HepG2 (cell line): ENCODE measurements at regions not wholly inside any gene's neighbourhood (a gene's known extent, or its start where the extent isn't known, plus 50 kb on each side); places are given as distances from the start of the nearest gene placed in this dataset.
A peak's percentile ranks its signal among the peaks of the same experiment; 100 is the strongest.

ENCODE experiments used
- ATAC-seq: fragments of 200-7000 bp; cut with Tn5 transposase; 3 replicates; pipeline ENCODE4 v1.9.1; 2020; ENCODE audit warnings: mild to moderate bottlenecking, moderate library complexity
- BruUV-seq: library from RNA; stranded (reverse); fragments of 400-500 nt; replicated peaks from 2 replicates; lab custom pipeline; 2021; lab: Mats Ljungman, UMichigan
- CTCF ChIA-PET: fragments of 300-600 bp; formaldehyde crosslinking; extraction: SDS; loops from one replicate; lab custom pipeline; 2021; ENCODE audit warnings: low total read pairs, inconsistent platforms, low intra/inter-chr PET ratio; lab: Yijun Ruan, JAX
- POLR2A ChIA-PET: fragments of 350-600 bp; sonication (Branson Sonifier 250); formaldehyde crosslinking; loops from one replicate; lab custom pipeline; 2020; ENCODE audit warnings: antibody characterized with exemption, inconsistent platforms; lab: Yijun Ruan, JAX
- DNase-seq: peaks from one replicate; pipeline ENCODE4 v3.0.0-alpha.2; 2015; ENCODE audit warnings: low spot score
- FAIRE-seq: peaks from 3 replicates; lab custom pipeline; 2011; peaks lifted over from hg19 to GRCh38; lab: Jason Lieb, UNC
- H2AFZ ChIP-seq: one replicate; pipeline ENCODE4 v1.6.1; 2011; ENCODE audit warnings: low read length, inconsistent platforms
- H3K27ac ChIP-seq: fragments of 300-600 bp; 3 replicates; pipeline ENCODE4 v1.8.0; 2011; ENCODE audit warnings: mixed run types, mild to moderate bottlenecking, mixed read lengths, low read length, inconsistent platforms; ENCODE audit not compliant: insufficient read depth; ENCODE audit errors: extremely low read length
- H3K27me3 ChIP-seq, 2 experiments: fragments of 200-600 bp in 1 of 2; 2 replicates in 1 of 2; 3 replicates in 1 of 2; pipeline versions ENCODE4 v1.6.0 to v1.8.0; 2011; ENCODE audit warnings: low read length in 2 of 2, mild to moderate bottlenecking in 2 of 2, moderate library complexity in 2 of 2, inconsistent platforms in 1 of 2; ENCODE audit not compliant: insufficient read depth in 2 of 2, control insufficient read depth in 1 of 2
- H3K36me3 ChIP-seq, 2 experiments: fragments of 200-600 bp in 1 of 2; replicated peaks in 1 of 2; 2 replicates in 1 of 2; 3 replicates in 1 of 2; pipeline versions ENCODE4 v1.5.1 to v1.8.0; 2011; ENCODE audit warnings: low read length in 2 of 2, inconsistent platforms in 1 of 2; ENCODE audit not compliant: insufficient read depth in 2 of 2, control insufficient read depth in 1 of 2
- H3K4me1 ChIP-seq: 2 replicates; pipeline ENCODE4 v1.5.1; 2012; ENCODE audit warnings: low read length, inconsistent platforms; ENCODE audit not compliant: insufficient read depth
- H3K4me2 ChIP-seq: 2 replicates; pipeline ENCODE4 v1.6.0; 2011; ENCODE audit warnings: low read depth, low read length, inconsistent platforms
- H3K4me3 ChIP-seq, 3 experiments: fragments of 200-600 bp in 1 of 3; sonication (generic), shearing (Covaris generic) in 1 of 3; replicated peaks in 1 of 3; 2 replicates each; pipeline ENCODE4 v1.5.1; 2011 to 2016; ENCODE audit warnings: low read length in 3 of 3, inconsistent platforms in 2 of 3, low read depth in 2 of 3, mild to moderate bottlenecking in 2 of 3, control low read depth in 1 of 3, mixed read lengths in 1 of 3; ENCODE audit not compliant: insufficient read depth in 1 of 3
- H3K79me2 ChIP-seq: one replicate; pipeline ENCODE4 v1.6.1; 2011; ENCODE audit warnings: low read length, inconsistent platforms; ENCODE audit not compliant: insufficient read depth
- H3K9ac ChIP-seq: 2 replicates; pipeline ENCODE4 v1.6.0; 2011; ENCODE audit warnings: mild to moderate bottlenecking, low read depth, low read length, inconsistent platforms; ENCODE audit not compliant: insufficient read depth
- H3K9me3 ChIP-seq: 2 replicates; pipeline ENCODE4 v1.5.1; 2012; ENCODE audit warnings: mild to moderate bottlenecking, low read length
- H4K20me1 ChIP-seq: 2 replicates; pipeline ENCODE4 v1.6.0; 2011; ENCODE audit warnings: inconsistent platforms, mild to moderate bottlenecking, low read length, moderate library complexity; ENCODE audit not compliant: insufficient read depth
- CREB1 ChIP-seq, 2 experiments: fragments of 450-650 bp in 1 of 2; IDR thresholded peaks; 2 replicates each; pipeline ENCODE4 v1.6.1; 2016 to 2017; ENCODE audit warnings: control low read depth in 1 of 2, mild to moderate bottlenecking in 1 of 2, missing compliant biosample characterization in 1 of 2, missing genetic modification characterization in 1 of 2
- CTCF ChIP-seq: sonication (generic); formaldehyde crosslinking; IDR thresholded peaks from 2 replicates; pipeline ENCODE4 v1.5.0; 2020; ENCODE audit warnings: mild to moderate bottlenecking, missing genetic modification reagents, moderate library complexity
- ETV6 ChIP-seq: sonication (generic); formaldehyde crosslinking; conservative IDR thresholded peaks from 2 replicates; pipeline ENCODE4 v1.4.0; 2020; ENCODE audit warnings: missing genetic modification reagents
- GTF2F1 ChIP-seq: fragments of 150-350 bp; IDR thresholded peaks from 2 replicates; pipeline ENCODE4 v1.6.1; 2014; ENCODE audit warnings: low read length
- JUNB ChIP-seq: sonication (generic); formaldehyde crosslinking; IDR thresholded peaks from 2 replicates; pipeline ENCODE4 v1.8.0; 2022; ENCODE audit warnings: missing genetic modification reagents, mild to moderate bottlenecking, borderline replicate concordance
- MAFK ChIP-seq, 2 experiments: IDR thresholded peaks in 1 of 2; conservative IDR thresholded peaks in 1 of 2; 2 replicates each; pipeline ENCODE4 v1.6.1; 2011; ENCODE audit warnings: improper control_type of control experiment in 2 of 2, low read length in 2 of 2
- NFE2L2 ChIP-seq: fragments of 150-350 bp; IDR thresholded peaks from 2 replicates; pipeline ENCODE4 v1.6.1; 2014; ENCODE audit warnings: low read length
- SMC3 ChIP-seq: IDR thresholded peaks from 2 replicates; pipeline ENCODE4 v1.6.1; 2011; ENCODE audit warnings: low read length, improper control_type of control experiment
- STAG1 ChIP-seq: sonication (generic); formaldehyde crosslinking; IDR thresholded peaks from 2 replicates; pipeline ENCODE4 v1.4.0; 2020; ENCODE audit warnings: missing genetic modification reagents
- ZNF414 ChIP-seq: sonication (generic); formaldehyde crosslinking; IDR thresholded peaks from 2 replicates; pipeline ENCODE4 v1.5.0; 2020; ENCODE audit warnings: missing genetic modification reagents
- WGBS: methylation state at CpG from one replicate; pipeline ENCODE4 v1.1.6; 2017; ENCODE audit warnings: low lambda C conversion rate; 5-methylcytosine and 5-hydroxymethylcytosine counted together
- in situ Hi-C: cut with HindIII; loops from 2 replicates; pipeline ENCODE4 v1.10.0; 2017; ENCODE audit warnings: low pct_unique_long_range_greater_than_20kb; ENCODE audit not compliant: extremely low pct_ligation_motif_present
- intact Hi-C: fragments of 100-400 bp; cut with micrococcal nuclease; formaldehyde crosslinking; loops from one replicate; pipeline ENCODE4 v1.10.0; 2022; ENCODE audit not compliant: unreplicated experiment

- H3K4me3 ChIP-seq: no peak overlapping the region
- in situ Hi-C loops: no loop called here
- 0 out of 2 replicates have a peak, but pooled peaks cover 5% of the 10 kb centered on the region for H3K4me1 ChIP-seq
- 61% methylated on average over 4 of the region's 4 CpGs for WGBS
- DNase-seq: no peak
- H3K27ac ChIP-seq: no peak overlapping the region
- no peaks in the 10 kb centered on the region for H4K20me1 ChIP-seq
- ATAC-seq: 0 out of 3 replicates have a peak, but pooled peaks have one; percentile 33
- TF ChIP-seq STAG1 (CRISPR knock-in tag) (peak; percentile 61), ZNF414 (CRISPR knock-in tag) (no peak), CTCF (peak; percentile 44), SMC3 (peak; percentile 7; the same call in 1 of the 2 replicates)
- BruUV-seq: no TSS peak
- H3K36me3 ChIP-seq: no peaks in the 10 kb centered on the region
- H3K79me2 ChIP-seq: no peaks in the 10 kb centered on the region
- ChIA-PET CTCF (no interaction called here), POLR2A (no interaction called here)
- no peaks in the 10 kb centered on the region for H3K27me3 ChIP-seq
- H2AFZ ChIP-seq: no peak overlapping the region
- intact Hi-C loops: no loop called here
- H3K9me3 ChIP-seq: no peaks in the 10 kb centered on the region
- no peak overlapping the region for H3K4me2 ChIP-seq
- no peak for FAIRE-seq
- H3K9ac ChIP-seq: no peak overlapping the region
Measured at GRCh38 chr3:30135190-30135589, 471.2 kb upstream of the TGFBR2 start.

- DNase-seq (no peak), FAIRE-seq (no peak), ATAC-seq (no peak)
- TF ChIP-seq ETV6 (CRISPR knock-in tag): no peak
- TF ChIP-seq GTF2F1: no peak
- no peak for TF ChIP-seq CREB1 (IDR thresholded peaks at IDR 0.05)
- TF ChIP-seq CREB1 (CRISPR knock-in tag; IDR thresholded peaks at IDR 0.05): no peak
- peak in 1 of 2 experiments; percentile 43; a peak in 2 of 4 replicates for TF ChIP-seq MAFK (conservative IDR thresholded peaks at IDR 0.05 in 1 of 2, IDR thresholded peaks at IDR 0.05 in 1 of 2; ENCODE audit: low read length in 2 of 2)
- no peak for TF ChIP-seq NFE2L2
- no peak for TF ChIP-seq JUNB (CRISPR knock-in tag)
- Histone ChIP-seq H3K4me3 (no peak overlapping the region), H3K9me3 (no peaks in the 10 kb centered on the region), H3K27ac (no peak overlapping the region), H3K79me2 (no peaks in the 10 kb centered on the region), H2AFZ (no peak overlapping the region), H3K4me1 (peaks cover 22% of the 10 kb centered on the region), H3K4me2 (no peak overlapping the region), H3K36me3 (no peaks in the 10 kb centered on the region), H4K20me1 (no peaks in the 10 kb centered on the region), H3K9ac (no peak overlapping the region), H3K27me3 (no peaks in the 10 kb centered on the region)
- intact Hi-C loops (no loop called here), in situ Hi-C loops (no loop called here)
- BruUV-seq: no TSS peak
- POLR2A ChIA-PET: no interaction called here
- CTCF ChIA-PET: no interaction called here
Measured at GRCh38 chr3:30139283-30139682, 467.1 kb upstream of the TGFBR2 start.
